ENCODE measurements at regions not wholly inside any gene's neighbourhood (a gene's known extent, or its start where the extent isn't known, plus 50 kb on each side); places are given as distances from the start of the nearest gene placed in this dataset.

GRCh38 chr10:36236931-36237330 is 594.8 kb upstream of the FZD8 start:
- no peak for DNase-seq (ENCODE audit: low read depth)

GRCh38 chr10:36236341-36236740 is 594.2 kb upstream of the FZD8 start:
- no peak for DNase-seq (ENCODE audit: low read depth)

GRCh38 chr10:36232935-36233334 is 590.8 kb upstream of the FZD8 start:
- no peak for DNase-seq (ENCODE audit: low read depth)

GRCh38 chr10:36224431-36224985 is 582.4 kb upstream of the FZD8 start:
- no peak for DNase-seq (ENCODE audit: low read depth)

- no peak for DNase-seq (ENCODE audit: low read depth)
These were observed 579.0 kb upstream of the FZD8 start for GRCh38 chr10:36221101-36221500.

GRCh38 chr10:36220151-36220550 is 578.1 kb upstream of the FZD8 start:
- no peak for DNase-seq (ENCODE audit: low read depth)

GRCh38 chr10:36211856-36212255 is 569.8 kb upstream of the FZD8 start:
- DNase-seq (ENCODE audit: low read depth) = no peak

- no peak for DNase-seq (ENCODE audit: low read depth)
These were observed 567.4 kb upstream of the FZD8 start for GRCh38 chr10:36209480-36209879.

- no peak for DNase-seq (ENCODE audit: low read depth)
These were observed 560.8 kb upstream of the FZD8 start for GRCh38 chr10:36202881-36203280.

- DNase-seq (ENCODE audit: low read depth) = no peak
These were observed 558.5 kb upstream of the FZD8 start for GRCh38 chr10:36200577-36200976.

GRCh38 chr10:36198322-36198721 is 556.2 kb upstream of the FZD8 start:
- no peak for DNase-seq (ENCODE audit: low read depth)

GRCh38 chr10:36195364-36195763 is 553.3 kb upstream of the FZD8 start:
- DNase-seq (ENCODE audit: low read depth) = no peak

GRCh38 chr10:36194276-36194675 is 552.2 kb upstream of the FZD8 start:
- DNase-seq (ENCODE audit: low read depth) = no peak

GRCh38 chr10:36191009-36191408 is 548.9 kb upstream of the FZD8 start:
- no peak for DNase-seq (ENCODE audit: low read depth)

GRCh38 chr10:36188461-36188860 is 546.4 kb upstream of the FZD8 start:
- DNase-seq (ENCODE audit: low read depth) = no peak

GRCh38 chr10:36188080-36188453 is 546.0 kb upstream of the FZD8 start:
- no peak for DNase-seq (ENCODE audit: low read depth)

GRCh38 chr10:36187380-36188079 is 545.4 kb upstream of the FZD8 start:
- DNase-seq (ENCODE audit: low read depth) = no peak

- no peak for DNase-seq (ENCODE audit: low read depth)
These were observed 543.0 kb upstream of the FZD8 start for GRCh38 chr10:36185097-36185496.

GRCh38 chr10:36183726-36184125 is 541.6 kb upstream of the FZD8 start:
- no peak for DNase-seq (ENCODE audit: low read depth)

- DNase-seq (ENCODE audit: low read depth) = no peak
These were observed 541.0 kb upstream of the FZD8 start for GRCh38 chr10:36183056-36183455.

- no peak for DNase-seq (ENCODE audit: low read depth)
These were observed 540.5 kb upstream of the FZD8 start for GRCh38 chr10:36182606-36183005.

- no peak for DNase-seq (ENCODE audit: low read depth)
These were observed 540.1 kb upstream of the FZD8 start for GRCh38 chr10:36182179-36182566.

- no peak for DNase-seq (ENCODE audit: low read depth)
These were observed 539.5 kb upstream of the FZD8 start for GRCh38 chr10:36181426-36182178.
